BJ (cell line): ENCODE measurements at regions not wholly inside any gene's neighbourhood (a gene's known extent, or its start where the extent isn't known, plus 50 kb on each side); places are given as distances from the start of the nearest gene placed in this dataset.

ENCODE experiments used
- CTCF ChIA-PET: fragments of 350-600 bp; formaldehyde crosslinking; extraction: SDS; loops from one replicate; lab custom pipeline; 2021; ENCODE audit warnings: antibody characterized with exemption, inconsistent platforms; lab: Yijun Ruan, JAX
- POLR2A ChIA-PET: fragments of 300-600 bp; sonication (Branson Sonifier 250); formaldehyde crosslinking; extraction: SDS; loops from one replicate; lab custom pipeline; 2021; ENCODE audit warnings: antibody characterized with exemption; lab: Charles Lee
- DNase-seq: peaks from one replicate; pipeline ENCODE4 v3.0.0-alpha.2; 2011; ENCODE audit warnings: low read depth
- H3K27me3 ChIP-seq: 2 replicates; pipeline ENCODE4 v1.6.0; 2011; ENCODE audit warnings: low read length; ENCODE audit not compliant: control insufficient read depth, insufficient read depth
- H3K36me3 ChIP-seq: 2 replicates; pipeline ENCODE4 v1.5.1; 2011; ENCODE audit warnings: low read length; ENCODE audit not compliant: control insufficient read depth, insufficient read depth
- H3K4me3 ChIP-seq: 2 replicates; pipeline ENCODE4 v1.5.1; 2011; ENCODE audit warnings: low read depth, mild to moderate bottlenecking, control low read depth, low read length
- TF ChIP-seq, protein P1 (sequence below): IDR thresholded peaks from 2 replicates; pipeline ENCODE4 v1.5.1; 2011; ENCODE audit warnings: low read depth, mild to moderate bottlenecking, control low read depth, inconsistent platforms, low read length, moderate library complexity; ENCODE audit not compliant: insufficient read depth

DNA sequence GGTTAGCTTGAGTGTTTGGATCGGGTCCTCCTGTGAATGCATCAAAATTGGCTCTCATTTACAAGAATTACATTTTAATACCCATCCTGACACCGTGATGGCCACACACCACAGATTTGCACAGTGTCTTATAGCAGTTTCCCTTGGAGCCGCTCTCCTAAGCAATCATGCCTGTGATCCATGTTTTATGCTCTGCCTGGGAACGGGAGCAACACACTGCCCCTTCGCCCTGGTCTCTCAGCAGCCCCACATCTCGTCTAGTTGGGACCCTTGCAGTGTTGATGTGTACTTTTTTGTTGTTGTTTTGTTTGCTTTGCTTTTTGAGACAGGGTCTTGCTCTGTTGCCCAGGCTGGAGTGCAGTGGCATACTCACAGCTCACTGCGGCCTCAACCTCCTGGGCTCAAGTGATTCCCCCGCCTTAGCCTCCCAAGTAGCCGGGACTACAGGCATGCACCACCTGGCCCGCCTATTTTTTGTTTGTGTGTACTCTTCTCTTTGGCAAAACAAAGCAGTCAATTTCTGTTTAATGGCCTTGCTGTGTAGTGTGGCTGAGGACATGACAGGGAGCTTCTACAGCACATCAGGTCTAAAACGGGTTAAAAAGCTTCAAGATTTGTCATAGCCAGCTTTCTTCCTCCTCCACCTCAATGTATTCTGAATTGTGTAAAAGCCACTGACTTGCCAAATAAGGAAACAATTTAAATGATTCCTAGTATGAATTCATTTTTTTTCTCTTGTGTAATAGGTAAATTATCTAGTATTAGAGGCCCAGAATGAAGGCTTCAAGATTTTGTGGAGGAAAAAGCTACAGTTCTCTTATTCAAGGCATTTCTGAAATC, 101.6 kb upstream of the TBCA start:
- Histone ChIP-seq H3K27me3 (0 out of 2 replicates have a peak, but pooled peaks cover 2% of the 10 kb centered on the region), H3K36me3 (no peaks in the 10 kb centered on the region), H3K4me3 (no peak overlapping the region)
- TF ChIP-seq, protein P1, sequence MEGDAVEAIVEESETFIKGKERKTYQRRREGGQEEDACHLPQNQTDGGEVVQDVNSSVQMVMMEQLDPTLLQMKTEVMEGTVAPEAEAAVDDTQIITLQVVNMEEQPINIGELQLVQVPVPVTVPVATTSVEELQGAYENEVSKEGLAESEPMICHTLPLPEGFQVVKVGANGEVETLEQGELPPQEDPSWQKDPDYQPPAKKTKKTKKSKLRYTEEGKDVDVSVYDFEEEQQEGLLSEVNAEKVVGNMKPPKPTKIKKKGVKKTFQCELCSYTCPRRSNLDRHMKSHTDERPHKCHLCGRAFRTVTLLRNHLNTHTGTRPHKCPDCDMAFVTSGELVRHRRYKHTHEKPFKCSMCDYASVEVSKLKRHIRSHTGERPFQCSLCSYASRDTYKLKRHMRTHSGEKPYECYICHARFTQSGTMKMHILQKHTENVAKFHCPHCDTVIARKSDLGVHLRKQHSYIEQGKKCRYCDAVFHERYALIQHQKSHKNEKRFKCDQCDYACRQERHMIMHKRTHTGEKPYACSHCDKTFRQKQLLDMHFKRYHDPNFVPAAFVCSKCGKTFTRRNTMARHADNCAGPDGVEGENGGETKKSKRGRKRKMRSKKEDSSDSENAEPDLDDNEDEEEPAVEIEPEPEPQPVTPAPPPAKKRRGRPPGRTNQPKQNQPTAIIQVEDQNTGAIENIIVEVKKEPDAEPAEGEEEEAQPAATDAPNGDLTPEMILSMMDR, result no peak
- DNase-seq, result no peak
- ChIA-PET POLR2A (no interaction called here), CTCF (interaction anchor here (1.9 to 2.2 kb wide), 2 partner anchors 10 kb away, joined by 6 to 7 read pairs; no protein-coding TSS in a partner anchor)

DNA sequence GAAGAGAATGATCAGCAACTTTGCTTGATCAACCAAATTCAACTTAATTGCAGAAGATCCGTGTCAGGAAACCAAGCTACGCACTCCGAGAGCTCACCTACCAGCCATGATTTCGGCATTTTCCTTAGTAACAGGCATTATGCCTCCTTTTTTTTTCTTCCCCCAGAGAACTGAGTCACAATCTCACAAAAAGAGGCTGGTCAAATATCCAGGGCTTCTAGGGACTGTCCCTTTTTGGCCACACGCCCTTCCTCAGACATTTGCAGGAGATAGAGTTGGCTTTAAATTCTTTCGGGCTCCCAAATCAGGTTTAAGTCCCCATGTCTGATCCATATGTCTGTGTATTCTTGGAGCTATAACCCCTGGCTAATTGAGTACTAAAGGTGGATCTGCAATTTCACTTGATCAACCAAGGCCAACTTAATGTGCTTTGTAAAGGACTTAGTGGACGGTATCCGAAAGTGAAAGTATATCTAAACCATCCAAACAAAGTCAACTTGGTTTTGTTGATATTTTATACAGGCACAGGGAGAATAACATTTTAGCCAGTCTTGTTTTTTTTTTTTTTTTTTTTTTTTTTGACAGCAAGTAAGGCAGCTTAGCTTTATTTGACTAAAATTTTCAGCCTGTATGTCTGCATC, 100.8 kb upstream of the TBCA start:
- ChIA-PET CTCF (interaction anchor here (1.4 to 2.2 kb wide), 2 partner anchors 9 to 36 kb away, joined by 3 to 7 read pairs; no protein-coding TSS in a partner anchor), POLR2A (no interaction called here)
- no peak for DNase-seq

DNA sequence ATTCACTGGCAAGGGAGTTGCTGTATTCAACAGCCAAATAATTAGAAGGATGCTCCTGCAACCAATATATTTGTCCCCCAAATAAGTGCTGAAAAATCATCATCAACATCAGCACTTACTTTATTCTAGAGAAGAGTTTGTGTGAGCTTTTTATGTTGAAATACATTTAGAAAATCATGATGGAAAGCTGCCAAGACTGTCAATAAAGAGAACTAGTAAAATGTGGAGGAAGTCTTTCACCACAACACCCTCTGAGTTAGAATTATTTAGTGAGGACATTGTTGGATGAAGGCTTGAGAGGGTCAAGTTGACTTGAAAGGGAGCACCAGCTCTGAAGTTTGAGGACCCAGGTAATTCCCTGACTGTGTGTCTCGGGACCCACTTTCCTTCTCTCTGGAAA, 100.2 kb upstream of the TBCA start:
- ChIA-PET POLR2A (no interaction called here), CTCF (interaction anchor here (1.4 to 2.2 kb wide), 2 partner anchors 8 to 36 kb away, joined by 3 to 7 read pairs; no protein-coding TSS in a partner anchor)
- H3K27me3 ChIP-seq, result 0 out of 2 replicates have a peak, but pooled peaks cover 2% of the 10 kb centered on the region
- no peak for DNase-seq
- TF ChIP-seq, protein P1, result no peak
- no peak overlapping the region for H3K4me3 ChIP-seq
- no peaks in the 10 kb centered on the region for H3K36me3 ChIP-seq

More for the DNA sequence above, 100.8 kb upstream of the TBCA start:
- TF ChIP-seq, protein P1, result no peak
- H3K4me3 ChIP-seq, result no peak overlapping the region
- 0 out of 2 replicates have a peak, but pooled peaks cover 2% of the 10 kb centered on the region for H3K27me3 ChIP-seq
- H3K36me3 ChIP-seq, result no peaks in the 10 kb centered on the region

DNA sequence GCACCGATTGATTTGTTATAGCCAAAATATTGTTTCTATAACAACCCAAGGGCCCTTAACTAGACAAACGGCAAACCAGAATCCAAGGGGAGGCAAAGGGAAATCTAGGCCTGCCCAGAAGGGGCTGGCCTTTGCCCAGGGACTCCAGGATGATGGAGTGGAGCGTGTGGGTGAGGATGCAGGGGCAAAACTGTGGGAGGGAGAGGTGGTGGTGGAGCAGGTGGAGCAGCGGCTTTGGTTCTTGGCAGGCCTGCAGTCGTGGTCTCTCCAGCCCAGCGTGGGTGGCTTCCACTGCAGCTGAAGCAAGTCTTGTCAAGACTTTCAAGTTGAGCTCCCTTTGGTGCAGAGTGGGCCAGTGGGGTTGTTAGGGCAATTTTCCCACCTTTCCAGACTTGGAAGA, 98.6 kb upstream of the TBCA start:
- CTCF ChIA-PET, result interaction anchor here (2.0 kb wide), 1 partner anchor 12 kb away, joined by 8 read pairs; no protein-coding TSS in a partner anchor
- H3K4me3 ChIP-seq, result no peak overlapping the region
- H3K36me3 ChIP-seq, result no peaks in the 10 kb centered on the region
- POLR2A ChIA-PET, result no interaction called here
- 0 out of 2 replicates have a peak, but pooled peaks cover 2% of the 10 kb centered on the region for H3K27me3 ChIP-seq
- DNase-seq, result no peak
- TF ChIP-seq, protein P1, result no peak

DNA sequence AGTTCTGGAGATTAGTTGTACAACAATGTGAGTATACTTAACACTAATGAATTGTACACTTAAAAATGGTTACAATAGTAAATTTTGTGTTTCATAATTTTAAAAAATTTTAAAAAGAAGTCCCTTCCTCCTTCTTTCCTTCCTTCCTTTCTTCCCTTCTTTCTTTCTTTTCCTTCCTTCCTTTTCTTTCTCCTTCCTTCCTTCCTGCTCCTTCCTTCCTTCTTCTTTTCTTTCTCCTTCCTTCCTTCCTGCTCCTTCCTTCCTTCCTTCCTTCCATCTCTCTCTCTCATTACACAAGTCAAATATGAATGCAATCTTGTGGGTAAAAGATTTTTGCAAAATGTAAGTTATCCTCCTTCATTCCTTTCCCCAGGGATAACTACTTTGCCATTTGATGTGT, 97.1 kb upstream of the TBCA start:
- TF ChIP-seq, protein P1, result no peak
- ChIA-PET CTCF (no interaction called here), POLR2A (no interaction called here)
- H3K36me3 ChIP-seq, result no peaks in the 10 kb centered on the region
- no peak overlapping the region for H3K4me3 ChIP-seq
- DNase-seq, result no peak
- H3K27me3 ChIP-seq, result 0 out of 2 replicates have a peak, but pooled peaks cover 2% of the 10 kb centered on the region
